ENCODE measurements at regions not wholly inside any gene's neighbourhood (a gene's known extent, or its start where the extent isn't known, plus 50 kb on each side); places are given as distances from the start of the nearest gene placed in this dataset.
"Not testable (repeated sequence)": the region's sequence is repeated elsewhere in the genome, so short reads cannot be mapped to it uniquely, and the experiment has no call there.

DNA sequence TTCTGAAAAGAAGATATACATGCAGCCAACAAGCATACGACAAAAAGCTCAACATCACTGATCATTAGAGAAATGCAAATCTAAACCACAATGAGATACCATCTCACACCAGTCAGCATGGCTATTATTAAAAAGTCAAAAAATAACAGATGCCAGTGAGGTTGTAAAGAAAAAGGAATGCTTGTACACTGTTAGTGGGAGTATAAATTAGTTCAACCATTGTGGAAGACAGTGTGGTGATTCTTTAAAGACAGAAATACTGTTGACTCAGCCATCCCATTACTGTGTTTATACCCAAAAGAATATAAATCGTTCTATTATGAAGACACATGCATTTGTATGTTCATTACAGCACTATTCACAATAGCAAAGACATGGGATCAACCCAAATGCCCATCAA lies 221.1 kb upstream of the GADL1 start:
- TF ChIP-seq ZNF720 (CRISPR knock-in tag; IDR thresholded peaks at IDR 0.05); ZSCAN20 (CRISPR knock-in tag; IDR thresholded peaks at IDR 0.05; ENCODE audit: borderline replicate concordance); SMC3 (IDR thresholded peaks at IDR 0.05; ENCODE audit: low read length); CTCF (CRISPR knock-in tag; IDR thresholded peaks at IDR 0.05); CHCHD3 (CRISPR knock-in tag; IDR thresholded peaks at IDR 0.05); POLR2A (IDR thresholded peaks at IDR 0.05; ENCODE audit: insufficient read depth in 1 of 2, low read depth in 2 of 2, low read length in 2 of 2); HNRNPH1 (optimal IDR thresholded peaks at IDR 0.05; ENCODE audit: low read depth, low read length); ZBTB40 (IDR thresholded peaks at IDR 0.05); ZBTB40 (CRISPR knock-in tag; IDR thresholded peaks at IDR 0.05); MEIS1 (CRISPR knock-in tag; IDR thresholded peaks at IDR 0.05; ENCODE audit: borderline replicate concordance): not testable (repeated sequence)
- TF ChIP-seq, protein P1, sequence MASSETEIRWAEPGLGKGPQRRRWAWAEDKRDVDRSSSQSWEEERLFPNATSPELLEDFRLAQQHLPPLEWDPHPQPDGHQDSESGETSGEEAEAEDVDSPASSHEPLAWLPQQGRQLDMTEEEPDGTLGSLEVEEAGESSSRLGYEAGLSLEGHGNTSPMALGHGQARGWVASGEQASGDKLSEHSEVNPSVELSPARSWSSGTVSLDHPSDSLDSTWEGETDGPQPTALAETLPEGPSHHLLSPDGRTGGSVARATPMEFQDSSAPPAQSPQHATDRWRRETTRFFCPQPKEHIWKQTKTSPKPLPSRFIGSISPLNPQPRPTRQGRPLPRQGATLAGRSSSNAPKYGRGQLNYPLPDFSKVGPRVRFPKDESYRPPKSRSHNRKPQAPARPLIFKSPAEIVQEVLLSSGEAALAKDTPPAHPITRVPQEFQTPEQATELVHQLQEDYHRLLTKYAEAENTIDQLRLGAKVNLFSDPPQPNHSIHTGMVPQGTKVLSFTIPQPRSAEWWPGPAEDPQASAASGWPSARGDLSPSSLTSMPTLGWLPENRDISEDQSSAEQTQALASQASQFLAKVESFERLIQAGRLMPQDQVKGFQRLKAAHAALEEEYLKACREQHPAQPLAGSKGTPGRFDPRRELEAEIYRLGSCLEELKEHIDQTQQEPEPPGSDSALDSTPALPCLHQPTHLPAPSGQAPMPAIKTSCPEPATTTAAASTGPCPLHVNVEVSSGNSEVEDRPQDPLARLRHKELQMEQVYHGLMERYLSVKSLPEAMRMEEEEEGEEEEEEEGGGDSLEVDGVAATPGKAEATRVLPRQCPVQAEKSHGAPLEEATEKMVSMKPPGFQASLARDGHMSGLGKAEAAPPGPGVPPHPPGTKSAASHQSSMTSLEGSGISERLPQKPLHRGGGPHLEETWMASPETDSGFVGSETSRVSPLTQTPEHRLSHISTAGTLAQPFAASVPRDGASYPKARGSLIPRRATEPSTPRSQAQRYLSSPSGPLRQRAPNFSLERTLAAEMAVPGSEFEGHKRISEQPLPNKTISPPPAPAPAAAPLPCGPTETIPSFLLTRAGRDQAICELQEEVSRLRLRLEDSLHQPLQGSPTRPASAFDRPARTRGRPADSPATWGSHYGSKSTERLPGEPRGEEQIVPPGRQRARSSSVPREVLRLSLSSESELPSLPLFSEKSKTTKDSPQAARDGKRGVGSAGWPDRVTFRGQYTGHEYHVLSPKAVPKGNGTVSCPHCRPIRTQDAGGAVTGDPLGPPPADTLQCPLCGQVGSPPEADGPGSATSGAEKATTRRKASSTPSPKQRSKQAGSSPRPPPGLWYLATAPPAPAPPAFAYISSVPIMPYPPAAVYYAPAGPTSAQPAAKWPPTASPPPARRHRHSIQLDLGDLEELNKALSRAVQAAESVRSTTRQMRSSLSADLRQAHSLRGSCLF (CRISPR knock-in tag; IDR thresholded peaks at IDR 0.05; ENCODE audit: borderline replicate concordance): not testable (repeated sequence)

Measured in HepG2 (cell line).